ENCODE measurements at regions not wholly inside any gene's neighbourhood (a gene's known extent, or its start where the extent isn't known, plus 50 kb on each side); places are given as distances from the start of the nearest gene placed in this dataset.

DNA sequence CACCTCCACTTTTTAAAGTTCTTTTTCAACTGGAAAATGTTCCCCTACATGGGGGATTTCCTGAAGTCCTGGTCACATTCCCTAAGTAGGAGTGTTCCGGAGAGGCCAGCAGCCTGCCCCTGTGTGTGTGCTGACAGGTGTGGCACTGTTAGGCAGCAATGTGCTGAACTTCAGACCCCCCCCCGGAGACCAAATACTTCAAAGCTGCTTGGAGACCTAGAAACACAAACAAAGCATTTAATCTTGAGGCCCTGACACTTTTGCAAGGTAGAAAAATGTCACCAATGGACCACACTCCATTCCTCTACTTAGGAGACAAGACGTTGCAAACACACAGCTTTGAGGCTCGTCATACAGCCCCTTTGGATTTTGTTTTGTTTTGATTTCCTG lies 259.6 kb upstream of the CTNNB1 start:
- ATAC-seq, result no peak
- no TSS peak for BruUV-seq (replicated peaks)

More for the DNA sequence above, 259.6 kb upstream of the CTNNB1 start:
- no peak overlapping the region for H3K4me2 ChIP-seq (ENCODE audit: insufficient read depth, low read length)
- no peaks in the 10 kb centered on the region for H3K79me2 ChIP-seq (ENCODE audit: control insufficient read depth, insufficient read depth, low read length)
- DNase-seq (ENCODE audit: extremely low read depth in 1 of 4, low spot score in 3 of 4), result no peak
- H3K9ac ChIP-seq (ENCODE audit: insufficient read depth in 1 of 2, low read depth in 2 of 2, low read length in 2 of 2), result no peak overlapping the region
- no peaks in the 10 kb centered on the region for H3K9me1 ChIP-seq (ENCODE audit: control insufficient read depth, insufficient read depth, low read length)
- intact Hi-C loops (cut with micrococcal nuclease), result no loop called here
- no peaks in the 10 kb centered on the region for H4K20me1 ChIP-seq (replicated peaks; ENCODE audit: control insufficient read depth, insufficient read depth, low read length)
- H3K4me3 ChIP-seq, result no peak overlapping the region
- no peak for FAIRE-seq
- WGBS (ENCODE audit: insufficient coverage, low coverage, missing lambda C conversion rate), result 4% methylated on average over 4 of the region's 4 CpGs
- no peak overlapping the region for H2AFZ ChIP-seq (ENCODE audit: low read depth, low read length)
- TF ChIP-seq TGIF2 (CRISPR knock-in tag; IDR thresholded peaks at IDR 0.05), result no peak
- no peak for TF ChIP-seq POLR3A (IDR thresholded peaks at IDR 0.05; ENCODE audit: borderline replicate concordance, extremely low read depth, insufficient read depth, insufficient read length)
- TF ChIP-seq TEAD1 (CRISPR knock-in tag; IDR thresholded peaks at IDR 0.05), result no peak
- TF ChIP-seq, protein P1, sequence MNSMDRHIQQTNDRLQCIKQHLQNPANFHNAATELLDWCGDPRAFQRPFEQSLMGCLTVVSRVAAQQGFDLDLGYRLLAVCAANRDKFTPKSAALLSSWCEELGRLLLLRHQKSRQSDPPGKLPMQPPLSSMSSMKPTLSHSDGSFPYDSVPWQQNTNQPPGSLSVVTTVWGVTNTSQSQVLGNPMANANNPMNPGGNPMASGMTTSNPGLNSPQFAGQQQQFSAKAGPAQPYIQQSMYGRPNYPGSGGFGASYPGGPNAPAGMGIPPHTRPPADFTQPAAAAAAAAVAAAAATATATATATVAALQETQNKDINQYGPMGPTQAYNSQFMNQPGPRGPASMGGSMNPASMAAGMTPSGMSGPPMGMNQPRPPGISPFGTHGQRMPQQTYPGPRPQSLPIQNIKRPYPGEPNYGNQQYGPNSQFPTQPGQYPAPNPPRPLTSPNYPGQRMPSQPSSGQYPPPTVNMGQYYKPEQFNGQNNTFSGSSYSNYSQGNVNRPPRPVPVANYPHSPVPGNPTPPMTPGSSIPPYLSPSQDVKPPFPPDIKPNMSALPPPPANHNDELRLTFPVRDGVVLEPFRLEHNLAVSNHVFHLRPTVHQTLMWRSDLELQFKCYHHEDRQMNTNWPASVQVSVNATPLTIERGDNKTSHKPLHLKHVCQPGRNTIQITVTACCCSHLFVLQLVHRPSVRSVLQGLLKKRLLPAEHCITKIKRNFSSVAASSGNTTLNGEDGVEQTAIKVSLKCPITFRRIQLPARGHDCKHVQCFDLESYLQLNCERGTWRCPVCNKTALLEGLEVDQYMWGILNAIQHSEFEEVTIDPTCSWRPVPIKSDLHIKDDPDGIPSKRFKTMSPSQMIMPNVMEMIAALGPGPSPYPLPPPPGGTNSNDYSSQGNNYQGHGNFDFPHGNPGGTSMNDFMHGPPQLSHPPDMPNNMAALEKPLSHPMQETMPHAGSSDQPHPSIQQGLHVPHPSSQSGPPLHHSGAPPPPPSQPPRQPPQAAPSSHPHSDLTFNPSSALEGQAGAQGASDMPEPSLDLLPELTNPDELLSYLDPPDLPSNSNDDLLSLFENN (IDR thresholded peaks at IDR 0.05; ENCODE audit: low read depth in 2 of 2, low read length in 2 of 2), result no peak
- TF ChIP-seq DMBX1 (CRISPR knock-in tag; IDR thresholded peaks at IDR 0.05; ENCODE audit: borderline replicate concordance), result no peak
- TF ChIP-seq, protein P2, sequence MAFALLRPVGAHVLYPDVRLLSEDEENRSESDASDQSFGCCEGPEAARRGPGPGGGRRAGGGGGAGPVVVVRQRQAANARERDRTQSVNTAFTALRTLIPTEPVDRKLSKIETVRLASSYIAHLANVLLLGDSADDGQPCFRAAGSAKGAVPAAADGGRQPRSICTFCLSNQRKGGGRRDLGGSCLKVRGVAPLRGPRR (CRISPR knock-in tag; IDR thresholded peaks at IDR 0.05), result no peak
- TF ChIP-seq HDAC1 (IDR thresholded peaks at IDR 0.05), result no peak
- no peak for TF ChIP-seq ZBTB7A (IDR thresholded peaks at IDR 0.05; ENCODE audit: borderline replicate concordance, control insufficient read depth, low read depth, low read length)
- no peak for TF ChIP-seq PML (IDR thresholded peaks at IDR 0.05; ENCODE audit: low read length)
- TF ChIP-seq ZNF717 (CRISPR knock-in tag; IDR thresholded peaks at IDR 0.05), result no peak
- no peak for TF ChIP-seq NBN (IDR thresholded peaks at IDR 0.05; ENCODE audit: low read depth)
- no peak for TF ChIP-seq NR2F6 (CRISPR knock-in tag; IDR thresholded peaks at IDR 0.05)
- POLR2A ChIA-PET, result interaction anchor here (0.5 kb wide), 1 partner anchor 222 kb away, joined by 3 read pairs; no protein-coding TSS in a partner anchor
- no peak overlapping the region for H3K27ac ChIP-seq (ENCODE audit: extremely low read depth, low read depth, low read length)
- CTCF ChIA-PET (ENCODE audit: low intra/inter-chr PET ratio), result no interaction called here
- H3K36me3 ChIP-seq (ENCODE audit: control insufficient read depth, insufficient read depth, low read length), result no peaks in the 10 kb centered on the region
- no peaks in the 10 kb centered on the region for H3K4me1 ChIP-seq (replicated peaks in 1 of 2; ENCODE audit: control insufficient read depth in 2 of 2, insufficient read depth in 2 of 2, low read length in 2 of 2)
- H3K27me3 ChIP-seq (ENCODE audit: control insufficient read depth in 2 of 2, insufficient read depth in 2 of 2, low read length in 2 of 2), result no peaks in the 10 kb centered on the region
- in situ Hi-C loops (cut with MboI), result no loop called here
- no peaks in the 10 kb centered on the region for H3K9me3 ChIP-seq (replicated peaks; ENCODE audit: control insufficient read depth, insufficient read depth, low read depth, low read length)
